SK-N-SH treated with all-trans-retinoic acid at 6 μM for 48 hours (cell line): ENCODE measurements at regions not wholly inside any gene's neighbourhood (a gene's known extent, or its start where the extent isn't known, plus 50 kb on each side); places are given as distances from the start of the nearest gene placed in this dataset.
"Not testable (repeated sequence)": the region's sequence is repeated elsewhere in the genome, so short reads cannot be mapped to it uniquely, and the experiment has no call there.

ENCODE experiments used
- ATAC-seq: fragments of 200-7000 bp; cut with Tn5 transposase; 3 replicates; pipeline ENCODE4 v1.9.1; 2020; ENCODE audit warnings: mild to moderate bottlenecking, moderate library complexity
- ARNTL ChIP-seq: fragments of 450-650 bp; formaldehyde crosslinking; IDR thresholded peaks from 2 replicates; pipeline ENCODE4 v1.5.0; 2020; ENCODE audit warnings: low read depth, mild to moderate bottlenecking, moderate library complexity, borderline replicate concordance
- BACH2 ChIP-seq: fragments of 250-450 bp; sonication (Bioruptor Pico); IDR thresholded peaks from 2 replicates; pipeline ENCODE4 v1.9.0; 2021; ENCODE audit warnings: mild to moderate bottlenecking, borderline replicate concordance
- CREB5 ChIP-seq: fragments of 250-450 bp; sonication (Bioruptor Pico); IDR thresholded peaks from 2 replicates; pipeline ENCODE4 v1.5.1; 2020; ENCODE audit warnings: low read depth, mild to moderate bottlenecking, moderate library complexity
- CSDC2 ChIP-seq: fragments of 250-450 bp; sonication (Bioruptor Pico); IDR thresholded peaks from 2 replicates; pipeline ENCODE4 v1.5.0; 2020; ENCODE audit warnings: mild to moderate bottlenecking, moderate library complexity
- GLIS3 ChIP-seq: fragments of 250-450 bp; sonication (Bioruptor Pico); IDR thresholded peaks from 2 replicates; pipeline ENCODE4 v1.5.0; 2020; ENCODE audit warnings: mild to moderate bottlenecking, moderate library complexity
- ISL1 ChIP-seq: fragments of 250-450 bp; sonication (Bioruptor Pico); IDR thresholded peaks from 2 replicates; pipeline ENCODE4 v2.1.2; 2022; ENCODE audit warnings: mild to moderate bottlenecking, moderate library complexity
- PPARA ChIP-seq: fragments of 250-450 bp; sonication (Bioruptor Pico); IDR thresholded peaks from 2 replicates; pipeline ENCODE4 v1.5.0; 2020; ENCODE audit warnings: mild to moderate bottlenecking, borderline replicate concordance
- RARB ChIP-seq: fragments of 250-450 bp; sonication (Bioruptor Pico); IDR thresholded peaks from 2 replicates; pipeline ENCODE4 v1.8.0; 2021; ENCODE audit warnings: mild to moderate bottlenecking, moderate library complexity
- SNAI2 ChIP-seq: fragments of 250-450 bp; sonication (Bioruptor Pico); IDR thresholded peaks from 2 replicates; pipeline ENCODE4 v1.5.0; 2020; ENCODE audit warnings: mild to moderate bottlenecking, moderate library complexity
- TCF4 ChIP-seq: fragments of 250-450 bp; sonication (Bioruptor Pico); IDR thresholded peaks from 2 replicates; pipeline ENCODE4 v1.8.0; 2021; ENCODE audit warnings: mild to moderate bottlenecking, moderate library complexity, borderline replicate concordance
- TOX ChIP-seq: fragments of 250-450 bp; sonication (Bioruptor Pico); IDR thresholded peaks from 2 replicates; pipeline ENCODE4 v1.8.0; 2021; ENCODE audit warnings: mild to moderate bottlenecking, moderate library complexity, borderline replicate concordance
- ZC3H10 ChIP-seq: fragments of 250-450 bp; sonication (Bioruptor Pico); IDR thresholded peaks from 2 replicates; pipeline ENCODE4 v1.5.1; 2021; ENCODE audit warnings: mild to moderate bottlenecking, moderate library complexity
- ZFP30 ChIP-seq: fragments of 450-650 bp; formaldehyde crosslinking; IDR thresholded peaks from 2 replicates; pipeline ENCODE4 v1.5.0; 2022; ENCODE audit warnings: mild to moderate bottlenecking, moderate library complexity
- ZNF565 ChIP-seq: fragments of 450-650 bp; formaldehyde crosslinking; conservative IDR thresholded peaks from 2 replicates; pipeline ENCODE4 v1.5.0; 2020; ENCODE audit warnings: low read depth, mild to moderate bottlenecking, moderate library complexity
- ZNF70 ChIP-seq: fragments of 450-650 bp; formaldehyde crosslinking; IDR thresholded peaks from 2 replicates; pipeline ENCODE4 v1.5.0; 2020; ENCODE audit warnings: mild to moderate bottlenecking, moderate library complexity
- ZNF8 ChIP-seq: fragments of 450-650 bp; formaldehyde crosslinking; IDR thresholded peaks from 2 replicates; pipeline ENCODE4 v1.5.0; 2020; ENCODE audit warnings: mild to moderate bottlenecking, moderate library complexity
- TF ChIP-seq, protein P1 (sequence below): fragments of 250-450 bp; sonication (Bioruptor Pico); IDR thresholded peaks from 2 replicates; pipeline ENCODE4 v1.5.0; 2020; ENCODE audit warnings: mild to moderate bottlenecking, moderate library complexity
- TF ChIP-seq, protein P2 (sequence below): fragments of 250-450 bp; sonication (Bioruptor Pico); IDR thresholded peaks from 2 replicates; pipeline ENCODE4 v1.5.1; 2021; ENCODE audit warnings: mild to moderate bottlenecking, moderate library complexity
- TF ChIP-seq, protein P3 (sequence below): fragments of 250-450 bp; sonication (Bioruptor Pico); IDR thresholded peaks from 2 replicates; pipeline ENCODE4 v1.8.0; 2020; ENCODE audit warnings: mild to moderate bottlenecking, moderate library complexity, borderline replicate concordance

- TF ChIP-seq GLIS3 (CRISPR knock-in tag) = no peak
- TF ChIP-seq ZNF8 = no peak
- no peak for TF ChIP-seq ZNF70 (CRISPR knock-in tag)
- TF ChIP-seq, all 23 proteins: peak for 0
- no peak for ATAC-seq
Observed at GRCh38 chr4:42767669-42768068, 110.8 kb upstream of the ATP8A1 start.

- ATAC-seq = no peak
- TF ChIP-seq ISL1 (CRISPR knock-in tag) (no peak), ARNTL (CRISPR knock-in tag) (no peak), TCF4 (CRISPR knock-in tag) (no peak), SNAI2 (CRISPR knock-in tag) (no peak), ZNF565 (no peak), PPARA (no peak), CSDC2 (no peak), ZNF8 (no peak), ZC3H10 (CRISPR knock-in tag) (no peak)
Observed at GRCh38 chr4:42761804-42762203, 104.9 kb upstream of the ATP8A1 start.

- not testable (repeated sequence) for ATAC-seq
Observed at GRCh38 chr4:42754965-42755364, 98.1 kb upstream of the ATP8A1 start.

- TF ChIP-seq ZC3H10 (CRISPR knock-in tag) (no peak), GLIS3 (CRISPR knock-in tag) (no peak), RARB (CRISPR knock-in tag) (no peak), TOX (CRISPR knock-in tag) (no peak), ZNF565 (no peak), ZFP30 (CRISPR knock-in tag) (no peak)
- TF ChIP-seq, protein P1, sequence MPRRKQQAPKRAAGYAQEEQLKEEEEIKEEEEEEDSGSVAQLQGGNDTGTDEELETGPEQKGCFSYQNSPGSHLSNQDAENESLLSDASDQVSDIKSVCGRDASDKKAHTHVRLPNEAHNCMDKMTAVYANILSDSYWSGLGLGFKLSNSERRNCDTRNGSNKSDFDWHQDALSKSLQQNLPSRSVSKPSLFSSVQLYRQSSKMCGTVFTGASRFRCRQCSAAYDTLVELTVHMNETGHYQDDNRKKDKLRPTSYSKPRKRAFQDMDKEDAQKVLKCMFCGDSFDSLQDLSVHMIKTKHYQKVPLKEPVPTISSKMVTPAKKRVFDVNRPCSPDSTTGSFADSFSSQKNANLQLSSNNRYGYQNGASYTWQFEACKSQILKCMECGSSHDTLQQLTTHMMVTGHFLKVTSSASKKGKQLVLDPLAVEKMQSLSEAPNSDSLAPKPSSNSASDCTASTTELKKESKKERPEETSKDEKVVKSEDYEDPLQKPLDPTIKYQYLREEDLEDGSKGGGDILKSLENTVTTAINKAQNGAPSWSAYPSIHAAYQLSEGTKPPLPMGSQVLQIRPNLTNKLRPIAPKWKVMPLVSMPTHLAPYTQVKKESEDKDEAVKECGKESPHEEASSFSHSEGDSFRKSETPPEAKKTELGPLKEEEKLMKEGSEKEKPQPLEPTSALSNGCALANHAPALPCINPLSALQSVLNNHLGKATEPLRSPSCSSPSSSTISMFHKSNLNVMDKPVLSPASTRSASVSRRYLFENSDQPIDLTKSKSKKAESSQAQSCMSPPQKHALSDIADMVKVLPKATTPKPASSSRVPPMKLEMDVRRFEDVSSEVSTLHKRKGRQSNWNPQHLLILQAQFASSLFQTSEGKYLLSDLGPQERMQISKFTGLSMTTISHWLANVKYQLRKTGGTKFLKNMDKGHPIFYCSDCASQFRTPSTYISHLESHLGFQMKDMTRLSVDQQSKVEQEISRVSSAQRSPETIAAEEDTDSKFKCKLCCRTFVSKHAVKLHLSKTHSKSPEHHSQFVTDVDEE (CRISPR knock-in tag) = no peak
- TF ChIP-seq, protein P2, sequence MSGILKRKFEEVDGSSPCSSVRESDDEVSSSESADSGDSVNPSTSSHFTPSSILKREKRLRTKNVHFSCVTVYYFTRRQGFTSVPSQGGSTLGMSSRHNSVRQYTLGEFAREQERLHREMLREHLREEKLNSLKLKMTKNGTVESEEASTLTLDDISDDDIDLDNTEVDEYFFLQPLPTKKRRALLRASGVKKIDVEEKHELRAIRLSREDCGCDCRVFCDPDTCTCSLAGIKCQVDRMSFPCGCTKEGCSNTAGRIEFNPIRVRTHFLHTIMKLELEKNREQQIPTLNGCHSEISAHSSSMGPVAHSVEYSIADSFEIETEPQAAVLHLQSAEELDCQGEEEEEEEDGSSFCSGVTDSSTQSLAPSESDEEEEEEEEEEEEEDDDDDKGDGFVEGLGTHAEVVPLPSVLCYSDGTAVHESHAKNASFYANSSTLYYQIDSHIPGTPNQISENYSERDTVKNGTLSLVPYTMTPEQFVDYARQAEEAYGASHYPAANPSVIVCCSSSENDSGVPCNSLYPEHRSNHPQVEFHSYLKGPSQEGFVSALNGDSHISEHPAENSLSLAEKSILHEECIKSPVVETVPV (CRISPR knock-in tag) = no peak
- TF ChIP-seq, all 23 proteins: peak for 0
- ATAC-seq = no peak
Observed at GRCh38 chr4:42751587-42751986, 94.7 kb upstream of the ATP8A1 start.

DNA sequence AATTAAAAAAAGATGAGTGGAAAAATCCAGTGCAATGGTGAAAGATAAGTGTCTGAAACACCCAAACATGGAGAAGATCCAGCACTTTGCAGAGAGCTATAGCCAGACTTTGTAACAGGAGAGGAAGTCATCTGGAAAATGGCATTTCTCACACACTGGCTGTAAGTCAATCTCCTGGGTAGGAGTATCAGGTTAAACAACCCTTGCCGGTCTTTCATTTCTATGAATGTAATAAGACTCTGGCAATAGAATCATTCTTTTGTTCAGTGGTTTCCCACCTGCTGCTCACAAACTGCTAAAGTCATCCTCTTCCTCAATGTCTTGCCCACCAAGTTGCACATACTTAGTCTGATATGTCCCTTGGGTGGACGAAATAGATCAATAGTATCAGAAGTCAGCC lies 94.0 kb upstream of the ATP8A1 start:
- no peak for TF ChIP-seq ZNF565
- no peak for TF ChIP-seq RARB (CRISPR knock-in tag)
- no peak for TF ChIP-seq ZNF70 (CRISPR knock-in tag)
- TF ChIP-seq TOX (CRISPR knock-in tag) = no peak
- TF ChIP-seq, protein P2 (CRISPR knock-in tag) = no peak
- TF ChIP-seq, protein P1 (CRISPR knock-in tag) = no peak
- no peak for TF ChIP-seq PPARA
- no peak for TF ChIP-seq BACH2
- TF ChIP-seq CREB5 (CRISPR knock-in tag) = no peak
- TF ChIP-seq, protein P3, sequence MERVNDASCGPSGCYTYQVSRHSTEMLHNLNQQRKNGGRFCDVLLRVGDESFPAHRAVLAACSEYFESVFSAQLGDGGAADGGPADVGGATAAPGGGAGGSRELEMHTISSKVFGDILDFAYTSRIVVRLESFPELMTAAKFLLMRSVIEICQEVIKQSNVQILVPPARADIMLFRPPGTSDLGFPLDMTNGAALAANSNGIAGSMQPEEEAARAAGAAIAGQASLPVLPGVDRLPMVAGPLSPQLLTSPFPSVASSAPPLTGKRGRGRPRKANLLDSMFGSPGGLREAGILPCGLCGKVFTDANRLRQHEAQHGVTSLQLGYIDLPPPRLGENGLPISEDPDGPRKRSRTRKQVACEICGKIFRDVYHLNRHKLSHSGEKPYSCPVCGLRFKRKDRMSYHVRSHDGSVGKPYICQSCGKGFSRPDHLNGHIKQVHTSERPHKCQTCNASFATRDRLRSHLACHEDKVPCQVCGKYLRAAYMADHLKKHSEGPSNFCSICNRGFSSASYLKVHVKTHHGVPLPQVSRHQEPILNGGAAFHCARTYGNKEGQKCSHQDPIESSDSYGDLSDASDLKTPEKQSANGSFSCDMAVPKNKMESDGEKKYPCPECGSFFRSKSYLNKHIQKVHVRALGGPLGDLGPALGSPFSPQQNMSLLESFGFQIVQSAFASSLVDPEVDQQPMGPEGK = no peak
- no peak for TF ChIP-seq ISL1 (CRISPR knock-in tag)
- ATAC-seq = no peak
